Activated T-helper 1 cell treated with anti-CD3 and anti-CD28 coated beads, Interleukin-2, amount 50 U/mL, for 16 hours (primary cell): ENCODE measurements at regions not wholly inside any gene's neighbourhood (a gene's known extent, or its start where the extent isn't known, plus 50 kb on each side); places are given as distances from the start of the nearest gene placed in this dataset.
"Not testable (repeated sequence)": the region's sequence is repeated elsewhere in the genome, so short reads cannot be mapped to it uniquely, and the experiment has no call there.

Experiments
- DNase-seq, 2 donors: peaks; one replicate each; pipeline ENCODE4 v3.0.0-alpha.2; 2020; ENCODE audit warnings: low read depth in 1 of 2, low spot score in 1 of 2

DNA sequence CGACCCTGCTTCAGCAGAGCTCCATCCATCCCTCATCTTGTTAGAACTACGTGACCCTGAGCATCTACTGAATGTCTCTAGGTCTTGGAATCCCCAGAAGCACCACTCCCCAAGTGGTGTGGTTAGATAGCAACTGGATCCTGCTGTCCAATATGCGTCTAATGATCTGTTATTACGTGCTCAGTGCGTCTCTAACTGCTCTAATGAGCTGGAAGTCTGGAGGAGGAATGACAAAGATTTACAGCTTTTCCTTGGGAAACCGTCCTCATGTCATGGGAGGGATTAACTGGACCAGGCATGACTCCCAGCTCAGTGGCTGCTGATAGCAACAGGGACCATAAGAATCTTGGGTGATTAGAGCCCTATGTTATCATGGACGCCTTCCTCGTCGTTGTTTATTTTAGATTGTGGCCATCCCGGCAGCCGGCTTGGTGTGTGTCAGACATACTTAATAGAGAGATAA lies 150.9 kb downstream of the HS3ST3B1 start:
- DNase-seq = no peak

DNA sequence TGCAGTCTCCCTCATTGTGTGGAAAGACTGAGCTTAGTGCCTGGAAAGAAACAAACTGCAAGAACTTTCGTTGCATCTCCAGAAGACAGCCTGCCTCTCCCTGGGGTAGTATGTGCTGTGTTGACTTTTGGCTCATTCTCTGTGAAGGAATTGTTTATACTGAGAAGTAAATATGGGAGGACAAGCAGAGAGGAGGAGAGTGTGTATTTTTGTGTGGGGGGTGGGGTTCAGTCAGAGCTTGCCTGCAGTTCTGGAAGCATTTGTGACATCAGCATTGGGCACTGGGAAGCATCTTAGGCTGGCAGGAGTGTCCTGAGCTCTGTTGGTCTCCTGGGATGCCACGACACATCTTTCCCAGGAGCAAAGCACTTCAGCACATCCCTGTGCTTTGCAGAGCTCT lies 147.9 kb downstream of the HS3ST3B1 start:
- DNase-seq = no peak

DNA sequence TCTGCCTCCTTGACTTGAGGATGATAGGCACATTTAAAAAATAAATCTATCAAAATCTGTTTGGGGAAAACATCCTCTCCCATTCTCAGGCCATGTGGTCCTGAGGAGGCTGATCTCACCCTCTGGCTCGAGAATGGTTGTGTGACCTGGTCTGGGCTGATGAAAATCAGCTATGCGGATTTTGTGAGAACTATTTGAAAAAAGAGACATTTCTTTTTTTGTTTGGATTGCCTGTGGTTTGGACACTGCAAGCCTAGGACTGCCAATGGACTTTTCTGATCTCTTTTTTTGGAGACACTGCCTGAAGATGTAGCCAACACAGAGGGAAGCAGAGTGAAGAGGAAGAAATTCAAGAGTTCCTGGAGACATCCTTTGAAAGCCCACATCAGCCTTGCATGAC lies 145.9 kb downstream of the HS3ST3B1 start:
- no peak for DNase-seq

DNA sequence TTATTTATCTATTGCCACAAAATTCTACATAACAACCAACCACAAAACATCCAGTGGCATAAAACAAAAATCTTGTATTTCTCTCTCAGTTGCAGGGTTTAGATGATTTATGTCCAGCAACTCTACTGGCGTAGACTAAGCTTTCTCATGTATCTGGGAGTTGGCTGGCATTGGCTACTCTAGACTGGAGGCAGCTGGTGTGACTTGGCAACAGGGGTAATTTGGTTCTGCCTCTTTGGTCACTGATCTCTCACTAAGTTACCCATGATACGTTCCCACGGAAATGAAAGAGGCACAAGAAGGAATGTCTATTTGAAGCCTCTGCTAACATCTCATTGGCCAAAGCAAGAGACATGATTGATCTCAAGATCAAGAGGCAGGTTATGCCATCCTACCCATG lies 144.0 kb downstream of the HS3ST3B1 start:
- DNase-seq = no peak

DNA sequence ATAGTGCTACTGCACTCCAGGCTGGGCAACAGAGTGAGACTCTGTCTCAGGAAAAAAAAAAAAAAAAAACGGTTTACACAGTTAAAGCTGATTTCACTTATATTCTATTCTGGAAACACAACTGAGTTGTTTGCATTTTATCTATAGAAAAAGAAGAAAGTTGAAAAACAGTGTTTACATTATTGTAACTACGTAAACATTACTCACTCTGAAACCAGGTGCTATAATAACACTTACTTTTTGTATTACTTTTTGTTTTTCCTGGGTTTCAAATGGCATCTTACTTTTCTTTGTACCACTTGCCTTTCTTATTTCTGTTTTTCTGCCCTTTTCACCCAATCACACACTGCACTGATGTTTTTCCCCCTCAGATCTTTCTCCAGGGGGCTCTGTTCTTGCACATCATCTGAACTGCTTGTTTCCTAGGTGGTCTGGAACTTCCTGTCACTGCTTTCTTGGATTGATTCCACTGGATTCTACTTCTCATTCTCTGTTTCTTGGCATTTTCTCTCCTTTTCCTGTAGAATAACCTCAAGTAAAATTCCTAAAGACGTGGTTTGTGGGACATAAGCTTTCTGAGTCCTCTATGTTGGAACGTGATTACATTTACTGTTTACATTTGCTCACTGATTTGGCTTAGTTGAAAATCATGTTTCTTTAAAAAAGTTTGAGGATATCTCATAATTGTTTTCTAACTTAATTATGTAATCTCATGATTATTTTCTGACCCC lies 142.1 kb downstream of the HS3ST3B1 start:
- no peak for DNase-seq

DNA sequence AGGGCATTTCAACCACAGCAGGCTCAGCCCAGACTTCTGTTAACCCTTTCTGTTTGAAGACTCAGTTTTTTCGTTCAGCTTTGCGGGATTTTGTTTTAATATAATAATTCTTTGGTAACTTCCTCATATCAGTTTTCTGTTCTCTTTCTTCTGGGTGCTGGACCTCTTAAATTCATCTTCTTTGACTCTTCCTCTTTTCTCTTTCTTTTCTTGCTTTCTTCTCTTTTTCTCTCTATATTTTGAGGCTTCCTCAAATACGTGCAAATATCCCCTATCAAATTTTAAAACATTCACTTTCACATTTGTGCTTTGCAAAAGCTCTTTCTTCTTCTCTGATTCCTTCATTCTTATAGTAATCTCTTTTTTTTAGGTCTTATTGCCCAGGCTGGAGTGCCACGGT lies 136.3 kb downstream of the HS3ST3B1 start:
- no peak for DNase-seq

DNA sequence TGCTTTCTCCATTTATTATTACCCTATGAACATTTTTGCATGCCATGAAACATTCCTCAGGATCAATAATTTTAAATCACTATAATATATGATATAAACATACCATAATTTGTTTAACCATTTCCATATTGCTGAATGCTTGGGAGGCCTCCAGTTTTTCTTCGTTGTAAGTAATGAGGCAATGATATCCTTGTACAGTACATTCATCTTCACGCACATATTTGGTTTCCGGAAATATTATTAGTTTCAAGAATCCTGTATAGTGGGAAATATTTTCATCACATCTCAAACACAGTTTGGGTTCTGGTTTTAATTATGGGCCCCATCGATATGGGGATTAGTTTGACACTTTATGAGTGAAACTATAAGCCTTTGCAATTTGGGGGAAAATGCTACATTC lies 135.4 kb downstream of the HS3ST3B1 start:
- no peak for DNase-seq

DNA sequence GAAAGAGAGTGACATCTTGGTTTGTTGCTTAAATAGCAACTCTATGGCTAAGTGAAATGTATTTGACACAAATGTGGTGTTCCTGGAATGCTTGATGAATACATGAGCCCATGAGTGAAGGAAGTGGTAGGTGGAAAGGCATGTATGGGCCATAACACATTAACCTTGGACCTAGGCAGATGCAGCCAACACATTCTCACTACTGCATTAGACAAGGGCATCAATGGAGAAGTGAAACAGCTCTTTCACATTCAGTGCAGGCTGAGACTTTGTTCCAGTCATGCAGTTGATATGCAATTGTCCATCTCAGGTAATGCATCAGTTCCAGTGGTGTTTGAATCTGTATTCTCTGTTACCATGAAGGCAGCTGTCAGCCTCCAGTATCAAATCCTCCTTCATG lies 133.6 kb downstream of the HS3ST3B1 start:
- DNase-seq = no peak

DNA sequence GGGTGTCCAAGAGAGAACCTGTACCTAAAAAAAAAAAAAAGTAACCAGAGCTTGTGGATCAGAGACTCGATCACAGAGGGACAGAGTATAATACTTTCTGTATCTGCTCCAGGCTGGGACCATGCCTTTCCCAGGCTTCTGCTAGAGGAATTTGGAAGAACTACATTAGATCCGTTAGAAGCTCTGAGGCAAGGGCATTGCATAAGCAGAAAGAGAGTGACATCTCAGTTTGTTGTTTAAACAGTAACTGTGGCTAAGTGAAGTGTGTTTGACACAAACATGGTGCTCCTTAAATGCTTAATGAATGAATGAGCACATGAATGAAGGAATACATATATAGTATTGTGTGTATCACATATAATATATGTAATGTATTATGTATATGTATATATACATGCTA lies 131.2 kb downstream of the HS3ST3B1 start:
- DNase-seq = no peak

DNA sequence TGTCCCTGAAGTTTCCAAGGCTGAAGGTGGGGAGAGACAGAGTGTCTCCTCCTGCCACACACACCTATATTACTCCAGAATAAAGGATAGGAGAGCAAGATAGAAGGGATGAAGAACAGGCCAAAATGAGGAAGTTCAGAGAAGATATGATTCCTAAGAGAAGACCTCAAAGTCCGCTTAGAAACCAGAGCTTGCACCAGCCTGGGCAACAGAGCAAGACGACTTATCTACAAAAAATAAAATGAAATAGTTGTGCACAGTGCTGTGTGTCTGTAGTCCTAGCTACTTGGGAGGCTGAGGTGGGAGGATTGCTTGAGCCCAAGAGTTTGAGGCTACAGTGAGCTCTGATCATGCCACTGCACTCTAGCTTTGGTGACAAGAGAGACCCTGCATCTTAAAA lies 128.2 kb downstream of the HS3ST3B1 start:
- DNase-seq = no peak

DNA sequence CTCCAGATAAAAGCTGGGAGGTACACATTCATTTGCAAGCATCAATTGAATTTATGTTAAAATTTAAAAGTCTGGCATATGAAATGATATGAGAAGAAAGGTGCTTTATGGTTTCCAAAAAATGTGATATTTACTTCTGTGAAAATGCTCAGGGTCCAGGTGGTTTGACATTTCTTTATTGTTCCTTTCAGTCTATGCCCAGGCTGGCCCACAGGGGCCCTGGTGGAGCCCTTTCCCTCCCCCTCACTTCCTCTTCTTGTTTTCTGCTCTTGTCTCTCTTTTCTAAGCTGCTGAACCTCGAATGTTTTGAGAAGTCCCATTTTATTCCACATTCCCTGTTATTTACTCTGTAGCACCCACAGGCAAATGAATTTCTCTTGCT lies 127.8 kb downstream of the HS3ST3B1 start:
- DNase-seq = no peak

DNA sequence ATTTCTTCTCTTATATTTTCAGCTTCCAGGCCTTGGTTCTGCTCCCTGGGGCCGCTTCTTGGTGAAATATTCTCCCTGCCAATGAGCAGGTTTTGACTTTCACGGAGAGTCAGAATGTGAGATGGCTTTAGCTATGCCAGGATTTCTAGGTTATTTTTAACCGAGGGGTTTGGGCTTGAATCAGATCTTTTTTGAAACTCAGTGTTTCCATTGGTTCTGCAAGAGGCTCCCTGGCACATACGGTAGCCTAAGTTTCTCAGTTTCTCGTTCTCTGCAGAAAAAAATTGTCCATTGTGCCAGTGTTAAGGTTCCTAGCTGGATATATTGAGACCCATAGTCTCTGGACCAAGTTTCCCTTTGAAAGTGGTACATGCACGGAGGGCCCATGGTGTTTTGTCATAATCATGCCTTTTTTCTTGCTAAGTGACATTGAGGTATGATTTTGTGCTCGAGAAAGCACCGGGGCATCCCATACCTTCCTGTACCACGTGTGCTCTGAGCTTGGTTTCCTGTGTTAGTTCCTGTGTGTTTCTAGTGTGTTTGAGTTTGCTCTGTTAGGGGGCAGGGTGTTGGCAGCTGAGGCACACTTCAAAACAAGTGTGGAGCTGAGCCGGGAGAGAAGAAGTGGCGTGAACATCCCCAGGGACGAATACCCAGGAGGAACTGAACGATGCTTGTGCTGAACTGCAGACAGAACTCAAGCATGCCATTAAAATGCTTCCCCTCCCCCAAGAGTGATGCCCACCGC lies 127.2 kb downstream of the HS3ST3B1 start:
- peak; percentile 8 to 17 for DNase-seq

DNA sequence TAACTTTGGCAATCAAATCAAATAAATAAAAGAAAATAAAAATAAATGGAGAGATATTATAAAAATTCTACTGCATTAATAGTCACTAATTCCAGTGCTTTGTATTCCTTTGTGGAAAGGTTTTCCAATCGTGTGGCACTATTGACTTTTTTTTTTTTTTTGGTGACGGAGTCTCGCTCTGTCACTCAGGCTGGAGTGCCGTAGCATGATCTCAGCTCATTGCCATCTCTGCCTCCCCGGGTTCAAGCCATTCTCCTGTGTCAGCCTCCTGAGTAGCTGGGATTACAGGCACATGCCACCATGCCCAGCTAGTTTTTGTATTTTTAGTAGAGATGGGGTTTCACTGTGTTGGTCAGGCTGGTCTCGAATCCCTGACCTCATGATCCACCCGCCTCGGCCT lies 122.3 kb downstream of the HS3ST3B1 start:
- not testable (repeated sequence) for DNase-seq

DNA sequence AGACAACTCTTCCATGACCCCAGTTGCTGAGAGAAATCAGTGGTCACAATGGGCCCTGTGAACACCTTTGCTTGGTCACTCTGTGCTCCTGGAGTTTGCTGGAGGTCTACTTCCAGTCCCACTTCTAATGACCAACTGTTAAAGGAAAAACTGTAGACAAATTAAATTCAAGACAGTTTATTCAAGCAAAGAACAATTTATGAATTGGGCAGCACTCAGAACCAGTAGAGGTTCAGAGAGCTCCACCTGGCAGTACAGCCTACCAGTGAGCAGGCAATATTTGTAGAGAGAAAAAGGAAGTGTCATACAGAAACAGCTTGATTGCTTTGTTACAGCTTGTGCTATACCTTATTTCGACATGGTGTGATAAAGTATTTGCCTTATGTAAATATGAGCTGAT lies 116.5 kb downstream of the HS3ST3B1 start:
- DNase-seq = no peak

DNA sequence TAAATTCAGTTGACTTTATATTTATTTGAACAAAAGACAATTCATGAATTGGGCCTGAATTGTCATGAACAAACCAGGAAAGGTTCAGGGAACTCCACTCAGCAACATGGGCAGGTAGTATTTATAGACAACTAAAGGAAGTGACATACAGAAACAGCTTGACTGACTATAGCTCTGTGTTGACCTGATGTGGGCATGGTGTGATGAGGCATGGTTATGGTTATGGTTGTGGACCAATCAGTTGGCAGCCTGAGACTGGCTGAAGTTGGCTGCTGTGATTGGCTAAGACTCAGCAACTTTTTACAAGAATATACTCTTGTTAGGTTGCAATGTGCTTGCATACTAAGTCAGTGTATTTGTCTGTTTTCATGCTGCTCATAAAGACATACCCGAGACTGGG lies 108.4 kb downstream of the HS3ST3B1 start:
- no peak for DNase-seq

DNA sequence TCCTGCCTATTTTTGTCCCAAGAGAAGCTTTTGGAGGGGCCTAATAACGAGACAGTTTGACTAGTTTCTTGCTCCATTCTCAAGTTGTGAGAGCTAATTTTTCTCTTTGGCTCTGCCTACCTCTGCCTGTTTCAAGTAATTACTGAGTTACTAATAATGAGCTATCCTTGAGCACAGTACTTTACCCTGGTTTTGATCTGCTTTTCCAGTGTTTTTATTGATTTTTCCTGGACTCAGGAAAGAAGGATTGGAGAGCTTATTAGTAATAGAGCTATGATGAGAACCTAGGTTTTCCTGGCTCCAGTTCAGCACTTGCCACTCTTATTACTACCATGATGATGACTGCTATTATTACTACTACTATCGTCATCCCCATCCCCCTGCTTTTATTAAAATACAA lies 106.7 kb downstream of the HS3ST3B1 start:
- no peak for DNase-seq

DNA sequence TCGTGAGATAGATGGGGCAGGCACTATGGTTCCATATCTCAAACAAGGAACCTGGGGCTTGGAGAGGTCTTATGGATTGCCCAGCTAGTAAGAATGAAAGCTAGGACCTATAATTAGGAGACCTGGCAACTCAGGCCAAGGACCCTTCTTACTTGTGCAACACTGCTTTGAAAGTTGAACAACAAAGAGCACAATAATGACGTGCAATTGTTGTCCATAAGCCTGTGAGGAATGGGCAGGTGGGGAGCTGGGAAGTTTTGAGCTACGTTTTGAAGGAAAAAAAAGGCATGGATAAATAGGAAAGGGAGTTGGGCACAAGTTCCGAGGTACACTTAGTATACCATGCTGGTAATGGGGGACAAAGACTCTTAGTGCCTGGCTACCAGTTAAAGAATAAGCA lies 104.3 kb downstream of the HS3ST3B1 start:
- DNase-seq = no peak
